GM18520 (cell line): ENCODE measurements at regions not wholly inside any gene's neighbourhood (a gene's known extent, or its start where the extent isn't known, plus 50 kb on each side); places are given as distances from the start of the nearest gene placed in this dataset.
"Not testable (repeated sequence)": the region's sequence is repeated elsewhere in the genome, so short reads cannot be mapped to it uniquely, and the experiment has no call there.

Experiments used
- ATAC-seq: cut with Tn5 transposase; IDR thresholded peaks from one replicate; pipeline ENCODE4 v1.9.1; 2021; ENCODE audit not compliant: unreplicated experiment

DNA sequence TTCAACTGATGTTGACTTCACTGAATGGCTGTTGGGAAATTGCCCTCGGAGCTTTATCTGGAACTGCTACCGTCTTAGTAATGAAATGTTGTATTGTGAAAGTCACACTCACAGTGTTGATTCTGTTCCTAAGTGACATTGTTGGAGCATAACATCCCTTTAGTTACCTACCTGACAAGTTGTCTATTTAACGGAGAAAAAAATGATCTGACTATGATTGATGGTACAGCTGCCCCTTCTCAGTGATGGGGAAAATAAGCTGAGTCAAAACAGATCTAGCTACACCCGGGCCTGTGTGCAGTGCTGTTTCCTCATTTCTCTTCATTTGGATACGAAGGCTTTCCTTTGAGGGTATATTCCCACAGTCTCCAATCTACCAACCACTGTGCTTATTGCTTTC lies 472.3 kb upstream of the BRINP3 start:
- ATAC-seq = no peak

DNA sequence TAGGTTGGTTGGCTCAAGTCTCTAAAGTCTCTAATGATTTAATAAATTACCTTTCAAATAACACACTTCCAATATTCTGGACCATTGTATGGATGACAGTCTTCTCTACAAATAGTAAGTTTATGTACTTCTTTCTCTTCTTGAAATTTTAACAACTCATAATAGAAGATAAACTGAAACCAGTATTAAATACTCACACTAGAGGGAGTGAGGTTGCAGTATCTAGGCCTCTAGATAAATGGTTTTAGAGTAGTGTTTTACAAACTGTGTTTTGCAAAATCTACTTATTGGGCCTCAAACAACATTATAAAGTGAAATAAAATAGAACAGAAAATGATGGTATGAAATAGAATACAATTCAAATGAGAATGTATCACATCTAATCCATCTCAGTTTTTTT lies 479.9 kb upstream of the BRINP3 start:
- no peak for ATAC-seq

DNA sequence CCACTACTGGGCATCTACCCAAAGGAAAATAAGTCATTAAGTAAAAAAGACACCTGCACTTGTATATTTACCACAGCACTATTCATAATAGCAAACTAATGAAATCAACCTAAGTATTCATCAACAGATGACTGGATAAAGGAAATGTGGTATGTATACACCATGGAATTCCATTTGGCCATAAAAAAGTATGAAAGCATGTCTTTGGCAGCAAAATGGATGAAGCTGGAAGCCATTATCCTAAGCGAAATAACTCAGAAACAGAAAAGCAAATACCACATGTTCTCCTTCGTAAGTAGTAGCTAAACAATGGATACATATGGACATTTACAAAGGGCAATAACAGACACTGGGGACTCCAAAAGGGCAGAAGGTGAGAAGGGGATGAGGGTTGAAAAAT lies 485.7 kb upstream of the BRINP3 start:
- ATAC-seq = no peak

DNA sequence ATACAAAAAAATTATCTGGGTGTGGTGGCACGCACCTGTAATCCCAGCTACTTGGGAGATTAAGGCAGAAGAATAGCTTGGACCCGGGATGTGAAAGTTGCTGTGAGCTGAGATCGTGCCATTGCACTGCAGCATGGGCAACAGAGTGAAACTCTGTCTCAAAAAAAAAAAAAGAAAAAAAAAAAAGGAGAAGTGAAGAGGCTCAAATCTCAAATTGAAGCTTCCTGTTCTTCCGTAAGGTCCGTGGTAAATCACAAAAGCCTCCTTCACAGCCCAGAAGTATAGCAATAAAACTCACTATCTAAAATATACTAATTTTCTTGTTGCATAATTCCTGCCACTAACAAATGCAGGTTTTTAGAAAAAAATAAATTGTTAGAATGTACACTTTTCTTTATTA lies 498.2 kb upstream of the BRINP3 start:
- ATAC-seq = no peak

DNA sequence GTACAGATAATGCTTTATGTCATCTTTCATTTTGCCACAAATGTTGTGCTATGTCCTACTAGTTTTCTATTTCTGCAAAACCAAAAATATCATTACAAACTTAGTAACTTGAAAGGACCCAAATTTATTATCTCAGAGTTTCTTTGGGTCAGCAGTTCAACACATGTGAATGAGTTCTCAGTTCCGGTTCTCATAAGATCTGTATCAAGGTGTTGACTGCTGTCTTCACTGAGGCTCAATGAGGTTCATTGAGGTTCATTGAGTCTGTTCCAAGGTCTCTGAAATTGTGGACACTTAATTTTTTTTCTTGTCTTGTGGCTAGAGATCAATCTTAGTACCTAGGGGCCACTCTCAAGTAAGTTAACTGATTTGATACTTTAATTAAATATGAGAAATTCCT lies 525.1 kb upstream of the BRINP3 start:
- no peak for ATAC-seq

DNA sequence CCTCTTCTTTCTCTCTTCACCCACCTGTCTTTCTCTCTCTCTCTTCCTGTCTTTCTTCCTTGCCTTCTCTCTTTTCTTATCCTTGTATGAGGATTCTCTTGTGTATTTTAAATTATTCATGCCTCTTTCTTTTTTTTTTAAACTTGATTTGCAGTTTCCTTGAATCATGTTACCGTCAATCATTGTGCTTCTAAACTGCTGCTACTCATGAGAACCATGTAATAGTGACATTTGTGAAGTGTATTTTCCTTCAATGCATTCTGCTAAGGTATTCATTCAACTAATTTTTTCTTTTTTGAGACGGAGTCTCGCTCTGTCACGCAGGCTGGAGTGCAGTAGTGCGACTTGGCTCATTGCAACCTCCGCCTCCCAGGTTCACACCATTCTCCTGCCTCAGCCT lies 539.1 kb upstream of the BRINP3 start:
- no peak for ATAC-seq

DNA sequence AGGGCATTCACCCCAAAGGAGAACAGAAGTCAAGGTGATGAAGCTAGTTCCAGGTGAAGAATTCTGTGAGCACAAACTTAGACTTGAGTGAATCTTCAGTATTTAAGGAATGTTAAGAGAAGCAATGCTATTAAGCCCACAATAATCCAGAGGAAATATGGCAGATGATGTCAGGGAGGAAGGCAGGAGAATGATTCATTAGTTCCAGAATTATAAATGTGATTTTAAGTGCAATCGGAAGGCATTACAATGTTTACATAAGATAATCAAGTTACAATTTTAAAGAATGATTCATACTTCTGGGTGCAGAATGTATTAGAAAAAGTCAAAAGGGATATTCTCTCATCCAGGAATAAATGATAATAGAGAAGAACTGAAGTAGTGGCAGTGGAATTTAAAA lies 545.2 kb upstream of the BRINP3 start:
- no peak for ATAC-seq

DNA sequence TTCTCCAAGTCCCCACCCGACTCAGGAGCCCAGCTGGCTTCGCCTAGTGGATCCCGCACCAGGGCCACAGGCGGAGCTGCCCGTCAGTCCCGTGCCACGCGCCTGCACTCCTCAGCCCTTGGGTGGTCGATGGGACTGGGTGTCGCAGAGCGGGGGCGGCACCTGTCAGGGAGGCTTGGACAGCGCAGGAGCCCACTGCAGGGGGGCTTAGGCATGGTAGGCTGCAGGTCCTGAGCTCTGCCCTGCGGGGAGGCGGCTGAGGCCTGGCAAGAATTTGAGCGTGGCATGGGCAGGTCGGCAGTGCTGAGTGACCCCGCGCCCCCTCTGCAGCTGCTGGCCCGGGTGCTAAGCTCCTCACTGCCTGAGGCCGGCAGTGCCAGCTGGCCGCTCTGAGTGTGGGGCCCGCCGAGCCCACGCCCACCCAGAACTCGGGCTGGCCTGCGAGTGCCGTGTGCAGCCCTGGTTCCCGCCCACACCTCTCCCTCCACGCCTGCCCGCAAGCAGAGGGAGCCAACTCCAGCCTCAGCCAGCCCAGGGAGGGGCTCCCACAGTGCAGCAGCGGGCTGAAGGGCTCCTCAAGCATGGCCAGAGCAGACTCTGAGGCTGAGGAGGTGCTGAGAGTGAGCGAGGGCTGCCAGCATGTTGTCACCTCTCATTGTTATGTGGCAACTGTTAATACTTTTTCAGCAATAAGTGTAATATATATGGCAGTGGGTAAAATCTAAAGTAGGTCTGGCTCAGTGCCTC lies 548.4 kb upstream of the BRINP3 start:
- no peak for ATAC-seq

DNA sequence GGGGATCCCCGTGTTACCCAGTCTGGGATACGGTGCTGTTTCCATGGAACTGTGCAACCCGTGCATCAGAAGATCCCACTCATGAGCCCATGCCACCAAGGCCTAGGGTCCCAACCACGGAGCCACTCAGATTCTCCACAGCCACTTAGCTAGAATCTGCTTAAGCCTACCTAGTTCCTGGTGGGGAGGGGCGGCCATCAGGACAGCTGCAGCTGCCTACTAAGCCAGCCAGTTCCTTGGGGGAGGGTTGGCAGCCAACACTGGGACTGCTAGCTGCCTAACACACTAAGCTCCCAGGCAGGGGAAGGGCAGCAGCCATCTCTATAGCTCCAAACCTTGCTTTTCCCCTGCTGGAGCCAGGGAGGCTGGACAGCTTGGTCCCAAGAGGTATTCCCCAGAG lies 549.2 kb upstream of the BRINP3 start:
- no peak for ATAC-seq

DNA sequence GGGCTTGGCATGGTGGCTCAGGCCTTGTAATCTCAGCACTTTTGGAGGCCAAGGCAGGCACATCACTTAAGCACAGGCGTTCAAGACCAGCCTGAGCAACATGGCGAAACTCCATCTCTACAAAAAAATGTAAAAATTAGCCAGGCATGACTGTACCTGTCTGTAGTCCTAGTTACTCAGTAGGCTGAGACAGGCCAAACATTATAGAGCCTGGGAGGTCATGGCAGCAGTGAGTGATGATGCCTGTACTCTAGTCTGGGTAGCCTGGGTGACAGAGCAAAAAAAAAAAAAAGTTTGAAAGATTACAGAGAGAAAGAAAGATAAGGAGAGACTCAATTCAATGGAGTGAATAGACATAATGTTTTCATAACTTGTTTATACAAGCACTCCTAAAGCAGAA lies 556.5 kb upstream of the BRINP3 start:
- no peak for ATAC-seq

DNA sequence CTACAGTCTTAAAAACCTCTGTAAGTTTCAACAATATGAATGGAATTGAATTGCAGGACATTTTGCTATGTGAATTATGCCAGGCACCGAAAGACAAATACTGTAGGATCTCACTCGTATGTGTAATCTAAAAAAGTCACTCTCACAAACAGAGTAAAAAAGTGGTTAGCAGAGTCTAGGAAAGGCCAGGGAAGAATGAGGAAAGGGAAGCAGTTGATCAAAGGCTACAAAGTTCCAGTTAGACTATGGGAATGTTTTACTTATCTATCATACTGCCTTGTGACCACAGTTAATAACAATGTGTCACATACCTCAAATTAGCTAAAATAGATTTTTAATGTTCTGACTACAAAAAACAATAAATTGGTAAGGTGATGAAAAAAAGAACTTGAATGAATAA lies 565.4 kb upstream of the BRINP3 start:
- no peak for ATAC-seq

DNA sequence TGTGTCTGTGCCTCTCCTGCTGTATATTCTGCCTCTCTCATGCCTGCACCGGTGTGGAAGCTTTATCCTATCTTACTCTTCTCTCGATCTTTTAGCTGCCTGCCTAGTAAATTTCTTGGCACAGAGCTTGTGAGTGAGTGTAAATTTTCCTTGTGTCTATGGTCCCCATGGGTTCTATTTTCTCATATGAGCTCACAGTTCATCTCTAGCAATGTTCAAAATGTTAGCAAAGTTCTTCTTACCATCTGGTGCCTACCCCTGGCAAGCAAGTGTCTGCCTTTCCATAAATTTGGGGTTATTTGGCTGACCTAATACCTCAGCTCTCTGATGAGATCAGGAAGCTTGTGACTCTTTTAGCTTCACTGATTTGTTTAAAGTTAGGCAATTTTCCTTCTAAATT lies 572.1 kb upstream of the BRINP3 start:
- ATAC-seq = no peak

DNA sequence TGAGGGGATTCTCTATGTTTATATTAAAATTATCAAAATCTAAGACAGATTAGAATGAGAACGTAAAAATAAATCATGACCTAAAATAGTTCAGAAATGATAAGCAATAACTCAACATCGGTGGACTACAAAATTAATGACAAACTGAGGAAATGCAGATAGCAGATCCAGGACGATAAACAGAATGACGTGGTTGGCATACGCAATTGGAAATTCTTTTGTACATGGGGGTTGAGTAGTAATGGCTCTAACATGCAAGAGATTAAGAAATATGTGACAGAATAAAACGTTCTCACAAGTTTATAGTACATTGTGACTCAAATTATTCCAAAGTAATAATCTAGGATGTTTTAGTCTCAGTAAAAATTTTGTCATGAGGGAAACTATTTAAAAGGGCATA lies 575.2 kb upstream of the BRINP3 start:
- no peak for ATAC-seq

DNA sequence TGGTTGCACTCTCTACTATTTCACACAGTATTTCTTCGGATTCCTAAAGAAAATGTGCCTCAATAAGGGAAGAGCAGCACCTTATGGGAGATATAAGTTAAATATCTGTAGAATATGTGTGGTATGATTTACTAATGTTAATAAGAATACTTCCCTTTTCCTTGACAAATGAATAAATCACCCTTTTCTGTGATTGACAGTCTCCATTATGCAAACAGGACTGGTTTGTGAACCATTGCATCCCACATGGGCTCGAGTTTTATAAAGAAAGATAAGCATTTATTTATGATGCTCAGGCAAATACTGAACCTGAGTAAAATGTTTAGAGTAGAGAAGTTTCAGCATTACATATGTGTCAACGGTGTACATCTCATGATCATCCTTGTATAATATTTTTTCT lies 587.7 kb upstream of the BRINP3 start:
- ATAC-seq = no peak

DNA sequence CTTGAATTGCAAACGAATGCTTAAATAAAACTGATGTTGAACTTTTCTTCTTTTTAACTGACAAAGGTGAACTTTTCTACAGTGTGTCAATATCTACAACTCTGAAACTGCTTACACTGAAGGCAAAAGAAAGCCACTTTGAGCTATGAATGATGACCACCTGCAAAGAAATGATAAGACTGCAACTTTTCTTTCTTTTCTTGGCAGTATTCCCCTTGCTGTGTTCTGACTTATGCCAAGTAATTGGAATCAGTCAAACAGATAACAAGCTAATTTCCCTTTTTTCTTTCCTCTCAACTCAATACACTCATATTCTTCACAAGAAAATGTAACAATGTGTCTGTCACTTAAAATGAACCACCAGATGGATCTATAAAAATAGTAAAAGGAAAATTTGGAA lies 588.1 kb upstream of the BRINP3 start:
- no peak for ATAC-seq

DNA sequence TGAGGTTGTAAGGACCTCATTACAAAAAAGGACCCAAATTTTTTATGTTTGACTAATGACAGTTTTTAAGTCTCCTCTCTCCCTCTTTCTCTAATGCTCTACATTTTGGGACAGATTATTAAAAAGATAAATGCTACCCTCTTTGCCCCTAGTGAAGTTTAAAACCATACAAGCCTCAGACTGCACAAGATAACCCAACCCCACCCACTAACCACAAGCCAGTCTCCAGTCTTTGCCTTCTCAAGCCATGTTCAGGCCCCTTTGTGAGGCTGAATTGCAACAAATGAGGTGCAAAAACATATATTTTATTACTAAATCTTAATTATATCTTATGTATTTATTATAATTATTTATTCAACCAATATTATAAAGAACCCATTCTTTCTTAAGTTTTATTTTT lies 597.2 kb upstream of the BRINP3 start:
- ATAC-seq = no peak

DNA sequence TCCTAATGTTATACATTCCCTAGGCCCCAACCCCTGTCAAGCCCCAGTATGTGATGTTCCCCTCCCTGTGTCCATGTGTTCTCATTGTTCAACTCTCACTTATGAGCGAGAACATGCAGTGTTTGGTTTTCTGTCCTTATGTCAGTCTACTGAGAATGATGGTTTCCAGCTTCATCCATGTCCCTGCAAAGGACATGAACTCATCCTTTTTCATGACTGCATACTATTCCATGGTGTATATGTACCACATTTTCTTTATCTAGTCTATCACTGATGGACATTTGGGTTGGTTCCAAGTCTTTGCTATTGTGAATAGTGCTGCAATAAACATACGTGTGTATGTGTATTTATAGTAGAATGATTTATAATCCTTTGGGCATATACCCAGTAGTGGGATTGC lies 605.4 kb upstream of the BRINP3 start:
- ATAC-seq = not testable (repeated sequence)

DNA sequence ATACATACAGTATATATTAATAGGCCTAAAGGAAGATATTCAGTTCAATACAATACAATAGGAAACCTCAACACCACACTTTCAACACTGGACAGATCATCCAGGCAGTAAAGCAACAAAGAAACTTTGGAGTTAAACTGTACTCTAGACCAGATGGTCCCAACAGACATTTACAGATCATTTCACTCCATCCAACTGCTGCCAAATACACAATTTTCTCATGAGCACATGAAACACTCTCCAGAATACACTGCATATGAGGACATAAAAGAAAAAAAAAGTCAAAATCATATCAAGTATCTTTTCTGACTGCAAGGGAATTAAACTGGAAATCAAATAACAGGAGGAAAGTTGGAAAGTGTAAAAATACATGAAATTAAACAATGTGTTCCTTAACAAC lies 607.5 kb upstream of the BRINP3 start:
- ATAC-seq = no peak

DNA sequence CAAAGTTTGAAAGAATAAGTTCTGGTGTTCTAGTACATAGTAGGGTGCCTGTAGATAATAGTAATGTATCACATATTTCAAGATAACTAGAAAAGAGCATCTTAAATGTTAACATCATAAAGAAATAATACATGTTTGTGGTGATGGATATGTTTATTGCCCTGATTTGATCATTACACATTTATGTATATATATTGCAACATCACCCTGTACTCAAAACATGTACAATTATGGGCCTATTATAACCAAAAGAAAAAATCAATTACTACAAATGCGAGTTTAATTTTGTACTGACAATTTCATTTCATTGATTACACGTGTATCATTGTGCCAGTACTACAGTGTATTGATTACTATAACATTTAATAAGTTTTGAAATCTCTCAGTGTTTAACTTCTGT lies 609.2 kb upstream of the BRINP3 start:
- no peak for ATAC-seq

DNA sequence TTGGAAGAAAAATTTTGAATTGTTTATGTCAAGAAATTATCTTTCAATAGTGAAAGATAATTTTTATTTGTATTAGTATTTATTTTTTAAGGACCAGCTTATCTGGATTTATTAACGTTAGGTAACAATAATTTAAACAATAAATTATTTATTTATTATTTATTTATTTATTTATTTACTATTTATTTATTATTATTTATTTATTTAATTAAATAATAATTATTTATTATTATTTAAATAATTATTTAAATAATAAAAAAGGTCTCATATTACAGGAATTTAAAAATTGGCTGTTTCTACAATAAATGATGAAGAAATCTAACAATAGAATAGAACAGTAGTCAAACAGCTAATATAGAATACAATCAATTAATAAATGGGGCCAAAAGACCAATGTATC lies 618.7 kb upstream of the BRINP3 start:
- no peak for ATAC-seq

DNA sequence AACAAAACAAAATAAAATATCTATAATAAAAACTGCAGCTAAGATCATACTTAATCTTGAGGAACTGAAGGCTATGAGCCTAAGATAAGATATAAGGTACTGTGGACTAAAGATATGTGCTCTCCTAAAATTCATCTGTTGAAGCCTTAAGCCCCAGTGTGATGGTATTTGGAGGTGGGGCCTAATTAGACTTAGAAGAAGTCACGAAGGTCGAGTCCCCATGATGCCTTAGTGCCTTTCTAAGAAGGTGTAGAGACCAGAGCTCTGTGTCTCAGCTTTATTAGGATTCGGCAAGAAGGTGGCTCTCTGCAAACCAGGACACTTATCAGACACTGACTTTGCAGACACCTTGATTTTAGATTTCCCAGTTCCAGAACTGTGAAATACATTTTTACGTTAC lies 622.0 kb upstream of the BRINP3 start:
- no peak for ATAC-seq

DNA sequence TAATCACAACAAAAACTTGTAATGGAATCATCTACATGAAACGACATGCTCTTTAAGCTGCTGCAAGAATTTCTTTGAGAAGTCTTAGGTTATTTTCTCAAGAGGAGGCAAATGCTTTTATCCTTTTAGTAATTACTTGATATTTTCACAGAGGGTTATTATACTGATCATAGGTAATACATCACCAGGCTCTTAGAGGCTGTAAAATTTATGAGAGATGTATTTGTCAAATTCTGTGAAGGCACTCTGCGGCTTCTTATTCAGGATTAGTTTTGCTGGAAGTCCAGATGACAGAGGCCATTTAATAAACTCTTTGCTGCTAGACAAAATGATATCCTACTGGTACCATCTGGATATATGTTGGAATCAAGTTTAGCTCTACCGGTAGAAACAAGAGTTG lies 624.3 kb upstream of the BRINP3 start:
- no peak for ATAC-seq

DNA sequence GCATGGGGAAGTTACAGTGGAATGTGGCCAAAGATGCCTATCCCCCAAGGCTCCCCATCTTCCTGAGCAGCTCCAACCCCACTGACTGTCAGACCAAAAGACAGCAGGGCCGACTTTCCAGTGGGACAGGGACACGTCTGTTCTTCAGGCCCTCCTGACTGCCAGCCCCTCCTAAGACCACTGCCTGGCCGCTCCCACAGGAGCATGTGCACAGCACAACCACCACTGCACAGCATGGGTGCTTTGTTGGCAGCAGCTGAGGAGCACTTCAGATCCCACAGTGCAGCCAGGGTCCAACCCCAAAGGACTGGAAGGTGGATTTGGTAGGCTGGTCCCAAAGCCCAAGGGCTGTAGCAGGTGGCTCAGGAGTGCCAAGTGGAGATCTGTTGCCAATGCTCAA lies 648.3 kb upstream of the BRINP3 start:
- ATAC-seq = no peak

DNA sequence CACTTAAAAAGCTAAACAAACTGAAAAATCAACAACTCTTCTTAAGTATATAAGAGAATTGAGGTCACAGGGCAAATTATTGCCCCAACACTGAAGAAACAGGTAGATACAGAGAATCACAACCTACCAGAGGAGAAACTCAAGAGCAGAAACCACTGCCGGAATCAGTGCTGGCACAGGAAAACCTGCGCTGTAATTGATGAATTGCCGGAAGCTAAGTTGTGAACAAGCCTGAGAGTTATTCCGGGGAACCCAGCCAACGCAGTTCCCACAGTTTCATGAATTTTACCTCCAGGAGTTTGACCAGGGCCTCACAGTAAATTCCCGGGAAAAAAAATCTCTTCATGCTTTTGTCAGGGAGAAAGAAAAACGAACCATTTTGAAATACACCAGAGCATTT lies 657.1 kb upstream of the BRINP3 start:
- ATAC-seq = no peak
